Hepatocyte (in vitro differentiated cells): ENCODE measurements at regions not wholly inside any gene's neighbourhood (a gene's known extent, or its start where the extent isn't known, plus 50 kb on each side); places are given as distances from the start of the nearest gene placed in this dataset.

Experiments
- CTCF ChIP-seq: fragments of 200-600 bp; sonication (generic); IDR thresholded peaks from 2 replicates; pipeline ENCODE4 v1.5.1; 2016; ENCODE audit warnings: antibody characterized with exemption, mild to moderate bottlenecking; ENCODE audit not compliant: poor library complexity
- EZH2 ChIP-seq: fragments of 200-600 bp; sonication (generic); IDR thresholded peaks from 2 replicates; pipeline ENCODE4 v1.6.1; 2016; ENCODE audit warnings: antibody characterized with exemption, mild to moderate bottlenecking, borderline replicate concordance
- EZH2phosphoT487 ChIP-seq: fragments of 200-600 bp; sonication (generic); IDR thresholded peaks from one replicate; pipeline ENCODE4 v1.6.1; 2018; ENCODE audit warnings: antibody characterized with exemption, mild to moderate bottlenecking, low read depth, moderate library complexity; ENCODE audit not compliant: unreplicated experiment, severe bottlenecking

- no peak for TF ChIP-seq CTCF
- TF ChIP-seq EZH2, result no peak
- no peak for TF ChIP-seq EZH2phosphoT487
Measured at GRCh38 chr9:134493461-134494272, 147.9 kb upstream of the COL5A1 start.
